NB4 (cell line): ENCODE measurements at regions not wholly inside any gene's neighbourhood (a gene's known extent, or its start where the extent isn't known, plus 50 kb on each side); places are given as distances from the start of the nearest gene placed in this dataset.

Experiments
- DNase-seq: peaks from one replicate; pipeline ENCODE4 v3.0.0; 2010; ENCODE audit warnings: low read depth
- H3K4me3 ChIP-seq: one replicate; pipeline ENCODE4 v1.5.1; 2011; ENCODE audit warnings: mild to moderate bottlenecking, low read depth, low read length, moderate library complexity
- CTCF ChIP-seq: IDR thresholded peaks from one replicate; pipeline ENCODE4 v1.5.1; 2012; ENCODE audit warnings: low read depth, low read length
- MAX ChIP-seq: IDR thresholded peaks from 2 replicates; pipeline ENCODE4 v1.6.1; 2011; ENCODE audit warnings: low read depth, low read length
- MYC ChIP-seq: IDR thresholded peaks from 2 replicates; pipeline ENCODE4 v1.6.1; 2011; ENCODE audit warnings: low read depth, low read length
- POLR2A ChIP-seq: IDR thresholded peaks from 2 replicates; pipeline ENCODE4 v1.6.1; 2011; ENCODE audit warnings: mild to moderate bottlenecking; ENCODE audit not compliant: insufficient read length; ENCODE audit errors: extremely low read depth

GRCh38 chr4:158999849-159000248, 103.0 kb upstream of the RAPGEF2 start:
- no peak for DNase-seq
- TF ChIP-seq POLR2A (no peak), MAX (no peak), MYC (no peak), CTCF (no peak)
- H3K4me3 ChIP-seq: no peak overlapping the region

- no peak overlapping the region for H3K4me3 ChIP-seq
- TF ChIP-seq MYC (no peak), CTCF (no peak), MAX (no peak), POLR2A (no peak)
- DNase-seq: no peak
These were observed 99.9 kb upstream of the RAPGEF2 start for GRCh38 chr4:159002950-159003349.

GRCh38 chr4:159003420-159004253, 99.2 kb upstream of the RAPGEF2 start:
- no peak overlapping the region for H3K4me3 ChIP-seq
- no peak for DNase-seq
- TF ChIP-seq CTCF (no peak), MAX (no peak), POLR2A (no peak), MYC (no peak)

GRCh38 chr4:159006202-159006601, 96.7 kb upstream of the RAPGEF2 start:
- TF ChIP-seq MYC: no peak
- TF ChIP-seq MAX: no peak
- no peak for TF ChIP-seq CTCF
- TF ChIP-seq POLR2A: no peak
- no peak for DNase-seq
- no peak overlapping the region for H3K4me3 ChIP-seq

GRCh38 chr4:159008671-159009070, 94.2 kb upstream of the RAPGEF2 start:
- TF ChIP-seq POLR2A (no peak), MAX (no peak), MYC (no peak), CTCF (no peak)
- H3K4me3 ChIP-seq: no peak overlapping the region

More at GRCh38 chr4:159008671-159009070, 94.2 kb upstream of the RAPGEF2 start:
- no peak for DNase-seq
